ENCODE measurements at regions not wholly inside any gene's neighbourhood (a gene's known extent, or its start where the extent isn't known, plus 50 kb on each side); places are given as distances from the start of the nearest gene placed in this dataset.
A peak's percentile ranks its signal among the peaks of the same experiment; 100 is the strongest.
"Not testable (repeated sequence)": the region's sequence is repeated elsewhere in the genome, so short reads cannot be mapped to it uniquely, and the experiment has no call there.

DNA sequence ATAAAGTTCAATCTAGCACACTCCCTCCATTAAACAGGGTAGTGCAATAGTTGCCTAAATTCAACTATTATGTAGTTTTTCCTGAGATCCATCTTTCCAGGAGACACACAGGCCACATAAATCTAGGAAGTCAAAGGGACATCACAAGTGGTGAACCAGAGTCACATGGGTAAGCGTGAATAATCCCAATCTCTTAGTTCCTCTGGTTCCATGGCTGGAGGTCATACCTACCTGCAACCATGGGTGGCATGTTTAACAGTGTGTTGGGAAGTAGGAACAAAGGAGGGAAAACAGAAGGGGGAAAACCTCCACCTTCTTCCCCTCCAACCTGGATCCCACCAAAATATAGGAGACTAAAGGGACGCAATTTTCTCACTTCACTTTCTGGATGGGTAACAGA is 2651.6 kb downstream of the ARAP2 start:
- no peak for DNase-seq

DNA sequence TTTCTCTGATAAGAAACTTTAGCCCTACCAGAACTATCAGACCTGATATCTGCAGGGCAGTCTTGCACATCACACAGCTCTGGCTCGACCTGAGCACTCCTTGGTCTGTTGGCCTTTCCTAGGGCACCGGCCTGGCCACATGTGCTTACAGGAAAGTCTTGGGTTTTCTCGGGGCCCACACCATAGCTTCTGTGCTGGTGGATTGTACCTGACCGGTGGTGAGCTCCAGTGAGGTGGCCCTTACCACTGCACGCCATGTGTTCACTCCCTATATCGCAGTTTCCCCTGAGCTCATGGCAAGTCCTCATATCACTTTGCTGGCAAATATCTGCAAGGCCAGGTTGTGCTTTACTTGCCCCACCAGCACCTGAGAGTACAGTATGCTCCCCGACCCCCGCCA is 2637.4 kb downstream of the ARAP2 start:
- DNase-seq = no peak

DNA sequence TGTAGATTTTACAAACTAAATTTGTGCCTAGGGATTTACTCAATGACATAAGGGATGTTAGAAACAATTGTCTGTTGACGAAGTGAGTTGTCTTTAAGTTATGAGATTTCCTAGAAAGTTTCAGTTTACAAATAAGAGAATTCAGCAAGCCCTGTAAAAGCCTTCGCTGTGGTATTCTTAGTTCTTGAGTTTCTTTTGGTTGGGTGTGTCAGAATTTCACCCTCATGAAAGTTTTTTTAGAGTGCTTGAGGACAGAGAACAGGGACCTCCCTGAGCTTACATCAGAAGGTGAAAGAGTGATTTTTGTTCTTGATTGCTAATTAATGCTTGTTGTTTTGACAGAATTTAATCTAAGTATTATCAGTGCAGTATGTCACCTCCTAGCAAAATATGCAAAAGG is 2628.2 kb downstream of the ARAP2 start:
- no peak for DNase-seq

DNA sequence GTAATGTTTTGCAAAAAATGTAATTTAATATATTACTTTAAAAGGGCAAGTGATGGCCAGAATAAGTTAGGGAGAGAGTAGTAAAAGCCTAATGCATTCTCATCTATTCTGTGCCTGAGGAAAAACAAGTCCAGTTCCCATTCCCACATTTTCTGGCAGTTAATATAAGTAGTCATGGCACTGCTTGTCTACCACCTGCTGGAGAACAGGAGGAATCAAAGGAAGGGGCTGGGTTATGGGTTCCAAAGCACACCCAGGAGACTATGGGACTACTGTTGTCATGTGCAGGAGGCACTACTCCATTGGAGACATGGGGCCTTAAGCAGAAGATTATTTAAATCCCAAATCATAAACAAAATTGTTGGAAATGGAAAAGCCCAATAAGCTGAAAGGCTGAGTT is 2618.6 kb downstream of the ARAP2 start:
- peak; percentile 42 for DNase-seq

DNA sequence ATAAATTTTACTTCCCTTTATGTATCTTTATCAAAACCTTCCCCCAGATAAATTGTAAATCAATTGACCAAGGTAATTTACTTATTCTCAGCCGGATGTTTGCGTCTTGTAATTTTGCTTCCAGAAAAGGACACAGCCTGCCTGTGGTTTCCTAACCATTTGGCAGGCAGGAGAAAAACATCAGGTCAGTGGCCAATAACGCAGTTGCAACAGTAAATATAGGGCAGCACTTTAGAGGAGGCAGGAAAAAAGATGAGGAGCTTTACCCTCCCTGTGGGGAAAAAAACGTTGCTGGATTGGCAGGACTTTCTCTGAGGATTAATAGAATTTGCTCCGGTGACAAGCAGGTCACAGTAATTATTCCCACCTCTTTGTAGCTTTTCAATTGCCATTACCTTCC is 2618.1 kb downstream of the ARAP2 start:
- DNase-seq = peak; percentile 27

DNA sequence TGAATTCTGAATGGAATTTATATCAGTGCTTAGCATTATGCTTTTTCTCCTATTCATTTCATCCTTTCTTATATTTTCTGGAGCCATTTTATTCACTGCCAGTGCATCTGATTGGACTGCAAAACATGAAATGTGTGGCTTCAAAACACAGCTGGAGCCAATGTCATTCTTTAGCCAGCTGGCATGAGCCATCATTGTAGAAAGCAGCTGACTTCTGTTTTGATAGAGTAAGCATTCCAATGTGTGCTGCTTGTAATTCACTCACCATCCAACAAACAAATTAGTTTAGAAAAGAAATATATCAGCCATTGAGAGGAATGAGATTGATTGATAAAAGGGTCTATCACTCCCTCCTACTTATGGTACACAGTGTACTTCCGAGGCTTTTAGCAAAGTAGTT is 2616.0 kb downstream of the ARAP2 start:
- peak; percentile 31 for DNase-seq

DNA sequence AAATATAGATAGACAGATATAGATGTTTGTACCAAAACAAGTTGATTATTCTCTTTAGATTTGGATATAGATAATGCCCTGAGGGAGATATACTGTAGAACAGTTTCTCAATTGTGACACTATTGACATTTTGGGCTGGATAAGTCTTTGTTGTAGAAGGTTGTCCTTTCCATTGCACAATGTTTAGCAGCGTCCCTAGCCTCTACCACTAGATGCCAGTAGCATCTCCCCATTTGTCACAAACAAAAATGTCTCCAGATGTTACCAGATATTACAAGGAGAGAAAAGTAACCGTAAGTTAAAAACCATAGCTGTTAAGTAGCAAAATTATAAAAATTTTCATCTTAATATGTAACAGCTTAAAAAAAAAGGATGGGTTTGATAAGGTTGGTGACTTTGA is 2595.3 kb downstream of the ARAP2 start:
- DNase-seq = no peak

DNA sequence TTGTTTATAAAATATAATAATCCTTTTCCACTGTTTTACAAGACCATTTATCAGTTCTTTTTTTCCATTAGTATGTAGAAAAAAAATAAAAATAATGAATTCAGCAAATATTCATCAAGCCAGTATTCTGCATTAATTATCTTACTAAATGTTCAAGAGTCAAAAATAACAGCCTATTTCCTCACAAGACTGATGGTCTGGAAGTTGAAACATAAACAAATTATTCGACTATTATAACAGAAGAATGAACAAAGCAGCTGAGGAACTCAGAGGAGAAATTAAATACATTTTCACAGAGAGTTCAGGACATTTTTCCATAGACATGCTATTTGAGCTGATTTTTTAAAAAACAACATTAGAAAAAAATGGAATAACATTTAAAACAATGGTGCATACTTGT is 2594.8 kb downstream of the ARAP2 start:
- DNase-seq = no peak

DNA sequence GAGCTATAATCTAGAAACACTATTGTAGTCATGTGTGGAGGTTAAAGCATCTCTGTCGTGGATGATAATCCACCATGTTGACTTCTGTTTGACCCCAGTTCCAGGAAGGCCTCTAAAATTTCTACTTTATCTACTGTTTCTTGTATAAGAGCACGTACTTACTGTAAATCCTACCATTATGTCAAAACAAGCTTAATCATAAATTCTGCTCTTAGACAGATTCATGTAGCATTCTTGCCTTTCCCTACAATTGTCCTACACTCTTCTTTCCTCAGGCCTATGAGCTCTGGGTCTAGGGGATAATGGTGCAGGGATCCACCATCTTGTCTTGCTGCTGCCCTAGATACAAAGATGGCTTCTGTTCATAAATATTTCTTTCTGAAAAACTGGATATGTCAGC is 2594.3 kb downstream of the ARAP2 start:
- DNase-seq = no peak

DNA sequence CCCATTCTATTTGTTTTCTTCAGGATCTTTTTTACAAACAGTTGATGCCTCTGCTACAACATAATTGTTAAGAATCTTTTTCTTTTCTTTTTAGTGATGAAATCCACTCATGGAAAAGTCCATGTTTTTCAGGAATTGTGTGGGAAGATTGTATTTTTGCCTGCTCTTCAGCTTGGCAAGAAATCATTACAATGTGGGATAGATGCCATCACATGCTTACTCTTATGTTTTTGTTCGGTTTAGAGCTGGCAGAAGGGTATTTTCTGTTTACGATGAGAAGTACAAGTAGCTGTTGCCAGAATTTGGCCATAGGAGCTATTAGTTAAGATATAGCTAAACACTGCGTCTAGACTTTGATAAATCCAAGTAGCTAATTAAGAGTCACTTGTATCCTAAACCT is 2585.3 kb downstream of the ARAP2 start:
- DNase-seq = no peak

DNA sequence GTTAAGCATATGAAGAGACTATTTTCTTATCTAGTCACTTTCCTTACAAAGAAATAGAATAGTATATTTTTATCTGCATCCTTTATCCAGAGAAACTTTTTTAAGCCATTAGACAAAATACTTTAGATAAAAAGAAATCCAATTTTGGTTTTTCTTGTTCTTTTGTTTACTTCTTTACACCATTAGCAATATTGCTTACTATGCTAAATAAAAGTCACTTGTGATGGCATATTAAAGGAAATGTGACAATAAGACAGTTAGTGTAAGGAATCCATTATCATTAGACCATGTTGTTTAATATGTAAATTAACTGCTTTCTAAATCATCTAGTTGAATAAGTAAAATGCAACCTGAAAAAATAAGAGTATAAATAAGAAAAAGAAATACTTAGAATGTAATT is 2582.7 kb downstream of the ARAP2 start:
- no peak for DNase-seq

DNA sequence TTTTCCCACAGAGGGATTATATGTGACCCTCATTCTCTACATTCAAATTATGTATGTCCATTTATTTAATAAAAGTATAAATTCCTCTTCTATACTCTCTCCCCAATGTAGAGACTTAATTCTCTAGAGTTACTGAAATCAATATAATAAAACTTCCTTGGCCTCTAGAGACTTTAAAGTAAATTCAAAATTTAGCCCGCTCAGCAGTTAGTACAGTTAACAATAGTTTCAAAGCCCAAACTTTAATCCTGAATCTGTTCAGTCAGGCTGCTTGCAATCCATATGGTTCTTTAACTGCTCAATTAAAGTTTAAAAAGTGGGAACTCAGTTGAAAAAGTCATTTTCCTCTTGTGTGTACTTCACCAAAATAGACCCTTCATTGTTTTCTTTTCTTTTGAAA is 2558.4 kb downstream of the ARAP2 start:
- DNase-seq = no peak

DNA sequence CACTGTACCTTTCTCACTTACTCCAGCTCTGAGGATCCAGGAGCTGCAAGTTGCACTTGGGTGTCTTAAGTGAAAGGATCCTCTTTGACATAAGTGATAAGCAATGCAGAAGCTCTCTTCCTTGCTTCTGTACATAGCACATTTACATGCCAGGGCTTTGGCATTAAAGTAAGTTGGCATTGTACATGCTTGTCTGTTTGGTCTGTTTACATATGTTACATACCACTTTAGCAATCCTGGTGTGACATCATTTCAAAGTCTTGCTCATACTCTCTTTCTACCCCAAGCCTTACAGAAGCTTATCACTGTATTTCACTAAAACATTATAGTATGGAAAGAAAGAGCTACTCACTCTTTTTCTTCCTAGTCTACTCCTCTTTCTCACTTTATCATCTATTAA is 2548.3 kb downstream of the ARAP2 start:
- DNase-seq = no peak

DNA sequence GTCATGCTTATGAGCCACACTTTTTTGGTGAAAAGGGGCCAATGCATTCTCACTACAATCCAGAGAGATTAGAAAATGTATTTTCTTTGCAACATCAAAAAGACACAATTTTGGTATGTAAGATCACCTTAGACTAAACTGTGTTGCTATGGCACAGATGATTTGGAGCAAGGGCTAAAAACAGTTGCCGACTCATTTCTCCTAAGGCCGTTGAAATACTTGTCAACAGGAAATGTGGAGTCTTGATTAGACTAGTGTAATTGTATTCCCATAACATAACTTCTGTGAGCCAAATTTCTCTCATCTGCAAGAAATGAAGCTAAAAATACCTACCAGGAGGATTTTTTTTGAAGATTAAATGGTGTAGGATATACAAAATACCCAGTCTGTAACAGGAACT is 2547.7 kb downstream of the ARAP2 start:
- no peak for DNase-seq

DNA sequence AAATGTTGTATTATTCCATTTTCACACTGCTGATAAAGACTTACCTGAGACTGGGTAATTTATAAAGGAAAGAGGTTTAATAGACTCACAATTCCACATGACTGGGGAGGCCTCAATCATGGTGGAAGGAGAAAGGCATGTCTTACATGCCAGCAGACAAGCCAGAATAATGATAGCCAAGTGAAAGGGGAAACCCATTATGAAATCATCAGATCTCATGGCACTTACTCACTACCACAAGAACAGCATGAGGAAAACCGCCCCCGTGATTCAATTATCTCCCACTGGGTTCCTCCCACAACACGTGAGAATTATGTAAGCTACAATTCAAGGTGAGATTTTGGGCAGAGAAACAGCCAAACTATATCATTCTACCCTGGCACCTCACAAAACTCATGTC is 2535.1 kb downstream of the ARAP2 start:
- DNase-seq = no peak

DNA sequence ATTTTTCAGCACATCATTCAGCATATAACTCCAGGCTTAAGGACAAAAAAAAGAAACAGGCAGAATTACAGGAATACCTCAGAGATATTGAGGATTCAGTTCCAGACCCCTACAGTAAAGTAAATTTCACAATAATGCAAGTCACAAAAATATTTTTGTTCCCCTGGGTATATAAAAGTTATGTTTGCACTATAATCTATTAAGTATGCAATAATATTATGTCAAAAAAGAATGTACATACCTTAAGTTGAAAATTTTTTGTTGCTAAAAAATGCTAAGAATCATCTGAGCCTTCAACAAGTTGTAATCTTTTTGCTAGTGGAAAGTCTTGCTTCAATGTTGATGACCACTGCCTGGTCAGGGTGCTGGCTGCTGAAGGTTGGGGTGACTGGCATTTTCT is 2532.5 kb downstream of the ARAP2 start:
- DNase-seq = no peak

DNA sequence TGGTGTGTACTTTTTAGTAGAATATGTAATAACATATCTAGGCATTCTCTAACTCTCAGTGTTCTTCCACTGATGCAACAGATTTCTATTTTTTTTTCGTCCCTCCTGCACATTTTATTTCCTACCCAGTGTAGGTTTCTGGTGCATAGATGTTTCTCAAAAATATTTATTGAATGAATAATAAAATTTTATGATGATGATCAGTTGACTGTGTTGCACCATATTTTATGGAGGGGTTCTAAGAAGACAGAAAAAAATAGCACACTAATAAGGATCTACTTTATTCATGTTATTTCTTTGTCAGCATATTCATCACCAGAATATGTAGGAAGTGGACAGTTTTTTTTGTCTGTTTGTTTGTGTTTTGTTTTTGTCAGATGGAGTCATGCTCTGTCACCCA is 2529.3 kb downstream of the ARAP2 start:
- no peak for DNase-seq

DNA sequence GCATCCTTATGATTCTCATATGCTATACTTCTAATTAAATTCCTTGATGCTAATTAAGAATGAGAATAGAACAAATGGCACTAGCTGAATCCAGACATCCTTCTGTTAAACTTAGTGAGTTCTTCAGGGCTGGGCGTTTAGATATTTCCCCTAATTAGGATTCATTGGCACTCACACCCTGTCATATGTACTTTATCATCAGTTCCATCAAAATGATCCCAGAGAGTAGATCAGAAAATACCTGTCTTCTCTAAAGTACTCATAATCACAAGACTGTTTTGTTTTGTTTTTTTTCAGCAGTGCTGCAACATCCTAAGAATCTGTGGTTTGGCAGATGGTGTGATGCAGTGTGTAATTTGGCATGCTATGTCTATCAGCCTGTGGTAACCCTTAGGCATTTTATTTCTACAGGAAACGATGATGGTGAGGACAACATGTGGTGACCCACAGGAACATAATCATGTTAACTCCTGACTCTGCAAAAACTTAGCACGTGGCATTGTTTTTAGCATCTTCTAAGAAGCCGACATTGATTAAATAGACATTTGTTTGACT is 2528.4 kb downstream of the ARAP2 start:
- DNase-seq = peak; percentile 47

DNA sequence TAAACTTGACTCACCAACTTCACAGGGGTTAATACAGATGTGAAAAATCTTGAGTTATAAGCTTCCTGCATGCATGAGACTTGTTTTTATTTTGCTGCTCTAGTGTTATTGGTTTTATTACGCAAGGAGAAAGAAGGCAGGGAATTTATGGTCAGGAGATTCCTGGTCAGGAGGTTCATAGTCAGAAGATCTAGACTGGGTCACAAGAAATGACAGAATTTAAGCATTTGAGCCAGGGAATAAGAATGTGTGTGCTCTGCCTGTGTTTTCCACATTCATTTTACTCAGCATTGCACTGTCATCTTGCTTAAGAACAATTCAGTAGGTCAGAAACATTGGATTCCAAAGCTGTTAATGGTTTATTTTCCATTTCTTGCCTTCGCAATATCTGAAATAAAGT is 2522.1 kb downstream of the ARAP2 start:
- DNase-seq = no peak

DNA sequence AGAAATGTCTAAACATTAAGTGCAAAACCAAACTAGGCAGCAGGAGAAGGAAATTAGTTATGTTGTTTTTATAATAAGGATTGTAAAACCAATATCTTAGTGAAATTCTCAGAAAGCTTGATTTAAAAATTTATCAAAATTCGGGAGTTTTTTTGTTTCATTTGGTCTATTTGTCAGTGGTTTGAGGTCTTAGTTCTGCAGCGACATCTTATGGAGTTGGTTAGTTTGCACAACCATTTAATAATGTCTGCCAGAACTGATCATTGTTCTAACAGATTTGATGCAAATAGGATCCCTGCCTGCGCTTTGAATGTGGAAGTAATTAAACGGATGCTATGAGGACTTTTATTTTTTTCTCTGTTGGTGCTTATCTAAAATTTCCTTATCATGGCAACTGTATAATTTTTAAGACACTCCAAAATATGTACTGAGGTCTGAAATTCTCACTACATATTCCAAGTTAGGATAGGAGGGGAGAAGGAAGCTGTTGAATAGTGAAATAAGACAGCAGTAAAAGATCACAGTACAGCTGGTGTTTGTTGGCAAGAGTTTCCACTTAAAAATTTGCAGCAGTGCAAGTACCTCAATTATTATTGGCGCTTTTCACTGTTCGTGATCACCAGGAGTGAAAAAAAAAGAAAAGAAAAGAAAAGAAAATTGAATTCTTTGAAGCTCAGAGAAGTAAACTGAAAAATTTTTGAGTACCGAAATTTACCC is 2521.4 kb downstream of the ARAP2 start:
- DNase-seq = peak; percentile 63

DNA sequence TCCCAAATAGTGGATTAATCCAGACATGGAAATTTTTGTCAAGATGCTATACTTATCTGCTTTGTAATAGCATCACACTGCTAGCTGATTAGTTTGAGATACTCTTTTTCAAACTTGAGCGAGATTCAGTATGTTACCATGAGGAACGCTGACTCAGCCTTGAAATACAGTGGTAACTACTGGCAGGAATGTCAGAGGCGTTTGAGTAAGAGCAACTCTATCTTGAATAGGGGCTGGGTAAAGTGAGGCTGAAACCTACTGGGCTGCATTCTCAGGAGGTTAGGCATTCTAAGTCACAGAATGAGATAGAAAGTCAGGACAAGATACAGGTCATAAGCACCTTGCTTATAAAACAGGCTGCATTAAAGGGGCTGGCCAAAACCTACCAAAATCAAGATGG is 2519.6 kb downstream of the ARAP2 start:
- no peak for DNase-seq

DNA sequence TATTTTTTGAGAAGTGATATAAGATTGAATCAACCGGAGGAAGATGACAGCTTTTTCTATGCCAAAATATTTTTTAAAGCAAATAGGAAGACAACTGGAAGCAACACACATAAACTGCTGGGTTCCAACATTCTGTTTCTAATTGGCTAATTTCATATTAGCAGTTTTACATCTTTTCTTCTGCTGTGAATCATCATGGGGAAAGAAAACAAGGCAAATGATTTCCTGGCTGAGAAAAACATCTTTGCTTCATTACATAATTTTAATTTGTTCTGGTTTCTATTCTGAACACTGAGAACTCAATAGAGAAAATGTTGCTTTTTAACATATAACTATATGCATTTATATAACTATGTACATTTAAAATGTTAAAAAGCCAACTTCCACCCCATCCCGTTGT is 2518.5 kb downstream of the ARAP2 start:
- DNase-seq = no peak

DNA sequence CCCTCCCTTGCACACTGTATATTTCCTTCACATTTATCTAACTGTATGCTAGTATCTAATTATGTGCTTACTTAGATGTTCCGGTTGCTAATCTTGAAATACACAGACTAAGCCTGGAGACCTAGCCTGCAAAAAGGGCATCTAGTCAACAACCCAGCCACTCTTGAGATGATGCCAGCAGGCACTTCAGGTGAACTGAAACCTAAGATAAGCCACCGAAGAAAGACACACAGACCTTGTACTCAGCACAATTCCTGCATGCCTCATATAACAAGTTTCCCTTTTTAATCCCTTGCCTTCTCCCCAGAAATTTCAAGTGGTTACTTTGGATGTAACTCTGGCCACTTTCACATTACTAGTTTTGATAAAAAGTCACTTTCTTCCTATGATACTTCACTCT is 2506.6 kb downstream of the ARAP2 start:
- no peak for DNase-seq

DNA sequence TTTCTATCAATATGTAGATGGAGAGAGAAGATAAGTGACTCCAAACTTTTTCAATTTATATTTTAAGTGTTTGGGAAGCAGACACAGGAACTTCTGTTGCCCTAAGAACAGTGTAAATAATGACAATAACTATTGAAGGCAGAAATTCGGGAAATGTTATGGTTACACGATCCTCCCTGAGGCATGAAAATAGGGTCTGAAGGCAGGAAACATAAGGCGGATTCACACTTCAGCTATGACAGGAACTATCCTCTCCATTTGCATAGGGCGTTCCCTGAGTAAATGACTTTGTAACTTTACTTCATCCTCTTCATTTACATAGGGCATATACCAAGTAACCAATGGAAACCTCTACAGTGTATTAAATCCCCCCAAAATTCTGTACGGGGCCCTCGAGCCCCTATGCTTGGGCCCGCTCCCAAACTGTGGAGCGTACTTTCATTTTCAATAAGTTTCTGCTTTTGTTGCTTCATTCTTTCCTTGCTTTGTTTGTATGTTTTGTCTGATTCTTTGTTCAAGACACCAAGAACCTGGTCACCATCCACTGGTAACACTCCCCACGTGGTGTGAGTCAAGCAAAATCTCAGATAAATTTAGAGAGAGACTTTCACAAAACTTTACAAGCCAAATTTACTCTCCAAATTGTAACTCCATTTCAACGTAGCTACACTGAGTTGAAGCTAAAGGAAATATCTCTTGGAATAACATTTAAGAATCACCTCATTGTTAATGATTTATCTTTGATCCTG is 2504.3 kb downstream of the ARAP2 start:
- no peak for DNase-seq

DNA sequence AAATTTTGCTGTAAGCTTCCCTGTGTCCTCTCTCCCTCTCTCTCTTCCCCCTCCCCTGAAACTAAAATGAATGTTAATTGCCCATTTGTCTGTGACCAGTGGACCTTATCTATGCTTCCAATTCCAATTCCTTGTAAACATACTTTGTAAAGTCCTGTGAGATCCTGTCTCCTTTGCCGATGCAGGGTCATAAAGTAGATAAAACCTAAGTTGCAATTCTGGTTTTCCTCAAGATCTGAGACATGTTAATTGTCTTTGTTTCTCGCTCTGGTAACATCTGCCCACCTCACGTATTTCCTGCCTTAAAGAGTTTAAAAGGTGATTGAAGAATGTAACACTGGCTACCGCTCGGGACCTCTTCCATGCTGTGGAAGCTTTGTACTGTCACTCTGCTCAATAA is 2503.4 kb downstream of the ARAP2 start:
- DNase-seq = not testable (repeated sequence)

Data from eye (tissue), 1 donor.